Right hindlimb (tissue), 1 donor: ENCODE measurements at regions not wholly inside any gene's neighbourhood (a gene's known extent, or its start where the extent isn't known, plus 50 kb on each side); places are given as distances from the start of the nearest gene placed in this dataset.

ENCODE experiments used
- DNase-seq: peaks from one replicate; pipeline ENCODE4 v3.0.0-alpha.2; 2018

DNA sequence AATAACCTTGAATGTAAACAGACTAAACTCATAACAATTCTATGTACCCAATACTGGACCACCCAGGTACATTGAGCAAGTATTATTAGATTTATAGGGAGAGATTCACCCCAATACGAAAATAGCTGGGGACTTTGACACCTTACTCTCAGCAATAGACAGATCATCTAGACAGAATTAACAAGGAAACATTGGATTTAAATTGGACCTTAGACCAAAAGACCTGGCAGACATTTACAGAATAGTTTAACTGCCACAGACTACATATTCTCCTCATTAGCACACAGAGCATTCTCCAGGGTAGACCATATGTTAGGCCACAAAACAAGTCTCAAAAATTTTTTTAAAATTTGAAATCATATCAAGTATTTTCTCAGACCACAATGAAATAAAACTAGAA lies 397.4 kb downstream of the PIK3R1 start:
- no peak for DNase-seq

DNA sequence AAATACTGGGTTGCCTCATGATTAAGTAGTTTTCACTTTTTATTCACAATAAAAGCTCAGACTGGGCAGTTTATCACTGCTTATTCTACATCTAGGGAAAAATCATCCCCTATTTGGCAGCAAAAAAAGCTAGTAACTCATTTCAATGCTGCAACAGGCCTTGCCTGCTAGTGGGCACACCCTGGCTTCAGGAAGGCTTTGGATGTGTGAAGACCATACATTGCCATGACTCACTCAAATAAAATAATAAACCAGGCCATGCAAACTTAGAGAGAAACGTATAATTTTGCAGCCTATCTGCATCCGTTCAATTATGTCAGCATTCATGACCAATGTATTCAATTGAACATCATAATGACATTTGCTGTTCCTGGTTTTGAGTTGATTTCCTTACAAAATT lies 402.9 kb downstream of the PIK3R1 start:
- DNase-seq: no peak

DNA sequence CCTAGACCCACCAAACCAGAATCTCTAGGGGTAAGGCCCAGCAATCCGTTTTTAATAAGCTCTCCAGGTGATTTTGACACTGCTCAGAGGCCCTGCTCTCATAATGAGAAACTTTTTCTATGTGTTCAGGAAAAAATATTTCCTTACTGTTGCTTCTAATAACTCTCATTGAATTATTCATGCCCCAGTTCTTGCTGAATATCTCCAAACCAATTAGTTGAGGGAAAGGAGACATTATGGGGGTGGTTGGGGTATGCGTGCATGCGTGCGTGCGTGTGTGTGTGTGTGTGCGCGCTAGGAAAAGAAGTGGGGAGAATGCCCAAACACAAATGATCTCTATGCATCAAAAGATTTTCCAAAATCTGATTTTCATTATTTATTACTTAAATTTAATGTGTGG lies 411.4 kb downstream of the PIK3R1 start:
- DNase-seq: no peak

DNA sequence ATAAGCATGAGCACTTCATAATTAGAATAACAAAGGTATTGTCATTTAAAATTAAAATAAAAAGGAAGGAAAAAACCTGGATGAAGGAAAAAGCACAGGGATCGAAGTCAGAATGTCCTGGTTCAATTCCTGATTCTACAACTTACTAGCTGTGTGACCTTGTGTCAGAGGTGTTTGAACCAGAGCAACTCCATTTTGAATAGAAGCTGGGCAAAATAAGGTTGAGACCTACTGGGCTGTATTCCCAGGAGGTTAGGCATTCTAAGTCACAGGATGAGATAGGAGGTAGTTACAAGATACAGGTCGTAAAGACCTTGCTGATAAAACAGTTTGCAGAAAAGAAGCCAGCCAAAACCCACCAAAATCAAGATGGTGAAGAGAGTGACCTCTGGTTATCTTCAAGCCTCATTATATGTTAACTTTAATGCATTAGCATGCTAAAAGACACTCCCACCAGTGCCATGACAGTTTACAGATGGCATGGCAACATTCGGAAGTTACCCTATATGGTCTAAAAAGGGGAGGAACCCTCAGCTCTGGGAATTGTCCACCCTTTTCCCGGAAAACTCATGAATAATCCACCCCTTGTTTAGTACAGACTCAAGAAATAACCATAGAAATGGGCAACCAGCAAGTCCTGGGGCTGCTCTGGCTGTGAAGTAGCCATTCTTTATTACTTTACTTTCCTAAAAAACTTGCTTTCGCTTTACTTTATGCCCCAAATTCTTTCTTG lies 412.7 kb downstream of the PIK3R1 start:
- no peak for DNase-seq

DNA sequence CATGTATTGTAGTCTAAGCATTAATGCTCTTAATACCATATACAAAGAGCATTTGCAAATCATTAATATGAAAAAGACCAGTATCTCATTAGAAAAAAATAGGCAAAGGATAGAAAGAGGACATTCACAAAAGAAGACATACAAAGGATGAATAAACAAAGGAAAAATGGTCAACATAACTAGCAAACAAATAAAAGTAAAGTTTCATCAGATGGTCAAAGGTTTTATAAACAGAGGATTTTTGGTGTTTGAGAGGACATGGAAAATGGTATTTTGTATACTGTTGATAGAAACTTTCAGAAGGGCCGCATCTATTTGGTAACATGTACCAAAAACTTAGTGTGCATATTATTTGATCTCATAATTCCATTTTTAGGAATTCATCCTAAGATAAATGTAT lies 414.8 kb downstream of the PIK3R1 start:
- DNase-seq: no peak

DNA sequence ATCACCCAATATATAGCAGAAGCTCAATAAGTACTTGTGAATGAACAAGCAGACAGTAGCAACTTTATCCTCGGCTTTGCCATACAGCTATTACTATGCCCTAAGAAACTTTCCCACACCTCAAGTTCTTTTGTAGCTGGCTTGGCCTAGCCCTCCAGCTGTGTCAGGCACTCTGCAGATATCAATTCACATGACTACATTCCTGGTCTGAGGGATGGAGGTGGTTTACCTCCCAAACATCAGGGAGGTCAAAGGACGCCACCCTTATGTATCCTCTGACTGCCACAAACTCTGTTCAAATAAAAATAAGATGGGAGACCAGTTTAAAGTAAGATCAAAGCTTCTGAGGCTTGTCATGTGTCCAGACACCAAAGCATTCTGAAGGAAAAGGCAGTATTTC lies 416.3 kb downstream of the PIK3R1 start:
- DNase-seq: no peak

DNA sequence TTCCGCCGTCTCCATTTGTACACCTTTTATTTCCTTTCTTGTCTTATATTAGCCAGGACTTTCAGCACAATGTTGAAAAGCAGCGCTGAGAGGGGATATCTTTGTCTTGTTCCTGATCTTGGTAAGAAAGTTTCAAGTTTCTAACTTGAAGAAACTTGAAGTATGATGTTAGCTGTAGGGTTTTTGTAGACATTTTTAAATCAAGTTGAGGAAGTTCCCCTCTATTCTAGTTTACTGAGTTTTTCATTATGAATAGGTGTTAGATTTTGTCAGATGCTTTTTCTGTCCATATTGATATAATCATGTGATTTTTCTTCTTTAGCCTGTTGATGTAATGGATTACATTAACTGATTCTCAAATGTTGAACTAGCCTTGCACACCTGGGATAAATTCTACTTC lies 425.7 kb downstream of the PIK3R1 start:
- DNase-seq: no peak

DNA sequence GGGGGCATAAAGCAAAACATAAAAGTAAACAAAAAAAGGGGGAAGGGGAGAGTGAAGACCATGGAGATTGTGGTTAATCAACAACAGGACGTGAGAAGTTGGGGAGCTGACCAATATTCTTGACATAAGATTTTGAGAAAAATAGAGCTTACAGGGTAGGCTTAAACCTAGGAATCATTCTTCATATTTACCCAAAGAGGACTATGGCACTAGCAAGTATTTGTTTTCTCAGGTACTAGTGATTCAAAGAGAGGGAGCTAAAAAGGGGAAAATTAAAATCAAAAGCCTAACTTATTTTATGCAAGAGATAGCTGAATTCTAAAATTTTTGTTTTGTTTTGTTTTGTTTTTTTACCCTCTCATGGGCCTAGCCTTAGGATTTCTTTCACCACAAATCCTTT lies 427.5 kb downstream of the PIK3R1 start:
- DNase-seq: no peak

DNA sequence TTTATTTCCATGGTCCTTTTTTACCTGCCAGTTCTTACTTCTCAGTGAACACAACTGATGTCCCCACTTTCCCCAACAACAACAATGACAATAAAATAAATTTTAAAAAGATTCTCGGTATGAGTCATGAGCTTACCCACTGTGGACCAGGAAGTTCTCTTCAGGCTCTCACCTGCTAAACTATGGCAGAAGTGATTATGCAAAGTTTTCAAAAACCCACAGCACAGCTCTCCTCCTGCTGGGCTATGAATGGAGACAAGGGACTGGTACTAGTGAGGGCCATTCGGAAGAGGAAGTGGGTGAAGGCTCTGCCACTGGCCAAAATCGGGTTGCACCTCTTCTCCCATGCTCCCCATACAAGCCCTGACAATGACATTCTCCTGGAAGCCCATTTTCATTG lies 429.4 kb downstream of the PIK3R1 start:
- DNase-seq: no peak

DNA sequence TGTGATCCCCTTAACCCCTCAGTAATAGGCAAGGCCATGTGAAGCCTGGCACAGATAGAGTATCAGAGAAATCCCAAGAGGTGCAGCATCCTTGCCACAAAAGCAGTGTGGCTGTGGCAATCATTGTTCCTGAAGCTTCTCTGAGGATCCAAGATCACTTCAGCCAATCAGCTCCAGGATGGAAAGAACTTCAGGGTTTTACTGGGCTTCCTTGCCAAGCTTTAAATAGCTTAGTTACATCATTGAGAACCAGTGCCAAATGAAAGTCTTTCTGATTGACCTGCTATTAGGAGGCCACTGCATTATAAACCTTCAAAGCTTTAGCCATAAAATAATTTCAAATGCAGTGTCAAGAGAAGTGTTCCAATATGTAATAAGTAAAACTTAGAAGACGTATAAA lies 430.6 kb downstream of the PIK3R1 start:
- no peak for DNase-seq

DNA sequence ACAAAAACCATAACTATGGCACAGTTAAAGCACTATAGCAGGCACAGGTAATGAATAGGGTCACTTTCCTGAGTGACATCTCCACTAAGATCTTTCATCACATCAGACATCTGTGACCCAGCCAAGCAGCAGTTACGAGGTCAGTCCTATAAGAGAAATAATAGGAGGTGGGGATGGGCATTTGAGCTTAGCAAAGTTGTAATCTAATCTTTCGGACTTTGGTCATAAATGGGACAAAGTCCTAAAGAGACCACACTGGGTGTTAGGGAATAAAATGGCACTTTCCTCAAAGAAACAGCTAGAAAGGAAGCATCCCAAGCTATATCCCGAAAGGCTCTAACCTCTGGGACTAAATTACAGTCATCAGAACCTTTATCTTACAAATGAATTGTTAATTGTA lies 432.2 kb downstream of the PIK3R1 start:
- DNase-seq: no peak

DNA sequence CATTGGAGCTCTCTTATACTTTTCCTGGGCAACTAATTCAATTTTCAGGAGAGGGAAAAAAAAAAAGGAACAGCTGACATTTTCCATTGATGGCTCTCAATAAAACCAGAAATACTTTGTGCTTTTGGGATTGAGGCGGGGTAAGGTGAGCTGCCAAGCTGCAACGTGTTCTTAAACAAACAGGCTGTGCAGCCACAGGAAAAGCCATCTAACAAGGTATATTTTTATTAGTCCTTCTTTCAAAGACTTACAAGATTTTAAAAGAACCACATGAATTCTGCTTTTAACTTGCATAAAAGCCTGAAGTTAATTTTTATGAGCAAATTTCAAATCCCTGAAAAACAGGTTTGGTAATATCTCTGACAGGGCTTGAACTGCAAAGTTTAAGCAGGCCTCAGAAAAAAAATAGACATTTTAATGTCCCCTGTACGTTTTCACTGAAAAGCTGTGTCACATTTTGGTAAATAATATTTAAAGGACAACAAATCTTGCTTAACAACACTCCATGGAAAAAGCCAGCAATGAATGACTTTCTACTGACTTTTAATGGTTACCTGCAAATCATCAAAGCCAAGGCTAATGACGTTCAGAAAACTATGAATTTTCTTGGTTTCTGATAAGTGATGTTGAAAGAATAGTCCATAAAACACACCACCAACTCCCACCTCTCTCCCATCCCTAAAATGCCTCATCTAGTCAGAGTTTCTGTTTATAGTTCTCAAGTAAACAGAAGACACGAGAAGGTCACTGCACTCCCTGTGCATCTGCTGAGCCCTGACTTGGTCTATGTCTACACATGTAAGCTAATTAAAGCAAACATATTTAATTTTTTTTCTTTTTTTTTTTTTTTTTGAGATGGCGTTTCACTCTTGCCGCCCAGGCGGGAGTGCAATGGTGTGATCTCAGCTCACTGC lies 433.6 kb downstream of the PIK3R1 start:
- DNase-seq: no peak

DNA sequence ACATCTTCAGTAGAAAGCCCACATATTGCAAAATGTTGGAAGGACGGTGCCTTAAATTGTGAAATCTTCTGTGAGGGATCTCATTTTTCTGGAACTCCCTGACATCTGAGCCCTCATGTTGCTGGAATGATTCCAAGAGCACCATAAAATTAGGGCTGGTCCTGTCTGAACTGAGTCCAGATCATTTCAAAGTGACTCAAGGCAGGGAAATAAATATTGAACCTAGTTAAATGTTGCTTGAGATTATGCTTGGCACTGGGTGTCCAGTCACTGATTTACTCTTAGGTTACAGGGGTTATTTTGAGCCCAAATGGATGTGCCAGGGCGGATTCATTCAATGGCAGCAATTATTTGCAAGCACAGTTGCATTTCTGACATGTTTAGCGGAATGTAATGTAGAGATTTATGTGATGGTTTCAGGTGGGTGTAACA lies 437.0 kb downstream of the PIK3R1 start:
- DNase-seq: no peak

DNA sequence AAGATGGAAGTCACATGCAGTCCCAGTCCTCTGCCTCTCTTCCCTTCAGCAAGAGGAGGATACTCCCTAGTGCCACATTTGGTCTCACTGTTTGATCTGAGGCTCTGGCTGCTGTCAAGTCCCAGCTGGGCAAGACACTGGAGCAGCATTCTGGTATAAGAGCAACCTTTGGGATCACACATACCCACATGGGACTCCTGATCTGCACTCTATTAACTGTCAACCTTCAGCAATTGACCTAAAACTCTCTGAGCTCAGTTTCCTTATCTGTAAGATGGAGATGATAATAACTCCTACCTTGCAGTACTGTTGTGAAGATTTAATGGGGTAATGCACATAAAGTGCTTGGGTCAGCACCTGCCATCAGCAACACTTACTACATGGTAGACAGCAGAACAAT lies 437.9 kb downstream of the PIK3R1 start:
- no peak for DNase-seq

DNA sequence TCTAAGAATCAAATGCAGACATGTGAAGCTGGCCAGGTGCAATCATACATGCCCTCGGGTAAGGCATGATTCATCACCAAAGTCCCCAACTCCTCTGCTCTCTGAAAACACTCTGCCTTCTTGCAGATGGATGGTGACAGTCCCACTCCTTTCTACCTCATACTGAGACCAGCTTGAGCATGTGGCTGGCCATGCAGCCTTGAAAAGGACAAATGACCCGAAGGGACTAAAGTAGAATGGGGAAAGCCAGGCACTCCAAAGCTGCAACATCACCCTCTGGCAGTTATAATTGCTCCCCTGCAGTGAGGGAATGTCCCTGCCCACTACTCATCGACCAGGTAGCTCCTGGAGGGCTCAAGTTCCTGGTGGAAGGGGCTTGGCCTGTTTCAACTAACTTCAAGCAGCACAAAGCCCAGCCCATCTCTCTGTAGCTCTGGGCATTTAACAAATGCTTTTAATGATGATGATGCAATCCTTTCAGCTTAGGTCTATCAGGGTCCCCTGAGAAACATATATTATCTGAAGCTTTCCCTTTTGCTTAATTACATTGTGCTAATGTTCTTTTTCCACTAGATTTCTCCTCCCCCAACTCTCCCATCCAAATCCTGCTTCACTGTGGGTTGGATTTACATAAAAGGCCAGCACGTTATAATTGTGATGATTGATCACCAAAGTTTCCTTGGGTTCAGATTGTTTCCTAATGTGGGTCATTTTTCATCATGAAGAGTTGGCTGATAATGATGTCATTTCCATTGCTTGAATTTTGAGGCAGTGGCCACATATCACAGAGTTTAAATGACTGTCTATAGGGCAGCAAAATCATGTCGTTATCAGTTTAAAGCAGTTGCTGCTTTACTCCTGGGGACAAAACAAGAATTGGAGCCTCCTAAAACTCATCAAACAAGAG lies 436.5 kb upstream of the SLC30A5 start:
- DNase-seq: no peak

DNA sequence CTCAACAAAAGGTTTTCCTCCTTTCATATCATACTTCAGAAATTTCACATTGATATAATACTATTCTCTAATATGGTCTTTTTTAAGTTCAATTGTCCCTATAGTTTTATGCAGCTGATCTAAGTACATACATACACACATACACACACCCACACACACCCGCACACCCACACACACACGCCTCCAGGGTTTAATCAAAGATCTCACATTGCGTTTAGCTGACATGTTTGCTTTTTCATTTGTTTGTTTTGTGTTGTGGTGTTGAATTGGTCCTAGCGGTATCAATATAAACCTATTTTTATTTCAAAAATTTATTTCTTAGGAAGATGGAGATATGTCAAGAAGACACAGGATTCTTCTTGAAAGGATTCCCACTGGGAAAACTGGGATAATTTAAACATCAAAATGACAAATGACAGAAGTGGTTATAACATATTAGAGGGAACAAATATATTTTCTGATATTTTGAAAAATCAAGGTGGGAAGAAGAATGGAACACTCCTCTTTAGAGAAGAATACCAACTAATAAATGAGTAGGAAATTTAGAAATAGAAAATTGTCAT lies 434.9 kb upstream of the SLC30A5 start:
- DNase-seq: no peak

DNA sequence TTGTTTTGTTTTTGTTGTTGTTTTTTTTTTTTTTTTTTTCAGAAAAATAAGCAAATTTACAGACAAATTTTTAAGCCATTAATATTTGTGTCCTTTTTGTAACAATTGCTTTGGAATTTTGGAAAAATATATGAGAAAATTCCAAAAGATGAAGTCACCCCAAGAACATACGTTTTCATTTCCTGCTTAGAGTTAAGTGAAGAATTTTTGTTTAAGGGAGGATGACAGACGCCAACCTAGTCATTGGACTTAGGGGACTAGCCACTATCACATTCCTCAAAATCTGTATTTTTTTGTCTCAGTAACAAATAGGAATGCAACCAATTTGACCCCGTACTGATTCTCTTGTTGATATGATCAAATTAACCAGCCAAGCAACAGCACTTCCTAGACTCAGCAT lies 433.9 kb upstream of the SLC30A5 start:
- DNase-seq: no peak

DNA sequence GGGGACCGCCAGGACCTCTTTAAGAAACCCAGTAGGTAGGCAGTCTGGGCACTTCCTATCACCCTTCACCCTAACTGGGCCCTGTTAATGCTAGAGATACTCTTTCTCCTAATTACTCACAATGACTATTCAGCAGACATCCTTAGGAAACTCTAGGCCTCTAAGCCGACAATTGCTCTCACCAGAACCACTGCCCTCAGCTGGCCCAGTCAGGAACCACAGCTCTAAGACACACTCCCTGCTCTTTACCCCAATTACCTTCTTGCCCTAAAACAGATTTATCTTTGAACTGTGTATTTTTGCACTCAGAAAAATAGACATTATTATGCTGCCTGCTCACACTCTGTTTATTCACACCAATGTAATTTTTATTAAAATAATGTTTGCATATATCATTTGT lies 432.6 kb upstream of the SLC30A5 start:
- DNase-seq: no peak

DNA sequence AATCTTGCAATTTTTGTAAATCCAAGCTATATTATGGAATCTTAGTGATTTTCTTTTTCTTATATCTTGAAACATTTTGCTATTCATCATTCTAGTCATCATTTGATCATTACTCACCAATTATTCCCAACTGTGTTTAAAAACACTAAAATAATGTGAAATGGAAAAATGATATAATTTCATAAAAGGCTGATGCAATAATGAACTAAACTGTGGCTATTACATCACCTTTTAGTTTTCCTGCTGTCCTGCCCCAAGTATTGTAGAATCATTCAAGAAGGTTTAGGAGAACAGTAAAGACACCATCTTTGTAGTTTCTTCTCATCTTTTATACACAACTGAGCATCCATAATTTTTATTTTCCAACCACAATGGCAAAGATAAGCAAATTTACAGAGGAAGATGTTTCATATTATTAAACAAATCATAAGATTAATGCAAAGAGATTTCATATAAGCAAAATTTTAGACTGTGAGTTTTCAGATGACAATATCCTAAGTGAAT lies 431.0 kb upstream of the SLC30A5 start:
- DNase-seq: no peak

DNA sequence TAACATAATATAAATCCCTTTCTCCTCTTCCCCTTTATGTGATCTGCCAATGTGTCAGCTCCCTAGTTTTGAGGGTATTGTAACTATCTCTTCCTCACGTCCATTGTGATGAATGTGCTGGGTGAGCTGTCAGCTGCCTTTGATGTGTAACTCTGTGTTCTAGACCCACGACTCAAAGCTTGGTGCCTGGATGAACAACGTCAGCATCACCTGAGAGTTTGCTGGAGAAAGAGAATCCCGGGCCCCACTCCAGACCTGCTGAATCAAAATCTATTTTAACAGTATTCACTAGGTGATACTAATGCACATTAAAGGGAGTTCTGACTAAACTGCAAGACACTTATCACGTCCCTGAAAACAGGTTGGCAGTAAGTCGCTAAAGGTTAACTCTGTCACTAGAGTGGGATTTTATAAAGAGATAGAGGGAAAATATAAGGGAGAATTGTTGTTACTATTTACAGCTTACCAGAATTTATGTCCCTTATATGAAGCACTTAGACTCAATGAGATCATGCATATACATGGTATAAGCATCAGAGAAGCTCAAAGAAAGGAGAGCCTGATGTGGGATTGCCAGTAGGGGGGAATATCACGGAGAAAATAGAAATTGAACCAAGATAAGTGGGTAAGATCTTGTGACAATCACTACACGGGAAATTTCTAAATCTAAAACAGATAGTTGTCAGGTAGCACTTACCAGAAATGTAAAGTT lies 423.8 kb upstream of the SLC30A5 start:
- no peak for DNase-seq

DNA sequence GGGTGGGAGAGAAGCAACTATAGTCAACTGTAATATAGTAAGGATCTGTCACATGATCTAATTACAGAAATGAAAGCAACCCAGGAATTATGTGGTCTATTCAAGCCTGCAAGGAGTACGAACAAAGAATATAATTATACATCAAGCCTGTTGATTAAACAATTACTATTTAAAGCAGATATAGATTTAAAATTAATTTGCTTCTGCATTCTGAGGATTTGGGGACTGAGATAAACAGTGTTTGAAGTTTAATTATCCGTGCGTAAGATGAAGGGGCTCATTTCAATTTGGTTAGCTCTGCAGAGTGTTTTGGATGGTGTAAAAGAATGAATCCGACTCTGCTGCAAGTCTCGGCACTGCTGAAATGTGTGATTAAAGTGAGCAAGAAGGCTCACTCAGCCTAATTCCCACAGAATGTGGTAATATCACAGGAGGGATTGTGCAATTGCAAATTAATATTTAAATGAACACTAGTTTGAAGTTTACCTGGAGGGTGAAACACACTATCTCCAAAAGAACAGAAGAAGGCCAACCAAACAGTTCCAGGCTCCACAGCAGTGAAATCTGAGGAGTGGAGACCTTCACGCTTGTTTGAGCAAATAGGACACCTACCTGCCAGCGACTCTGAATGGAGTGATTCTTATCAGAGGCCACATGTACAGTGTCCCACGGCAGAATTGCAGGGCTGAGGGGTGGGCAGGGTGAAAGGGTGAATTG lies 420.6 kb upstream of the SLC30A5 start:
- DNase-seq: no peak
